GM18505 (cell line): ENCODE measurements at regions not wholly inside any gene's neighbourhood (a gene's known extent, or its start where the extent isn't known, plus 50 kb on each side); places are given as distances from the start of the nearest gene placed in this dataset.
"Not testable (repeated sequence)": the region's sequence is repeated elsewhere in the genome, so short reads cannot be mapped to it uniquely, and the experiment has no call there.

Experiments used
- ATAC-seq: cut with Tn5 transposase; IDR thresholded peaks from one replicate; pipeline ENCODE4 v1.9.1; 2021; ENCODE audit not compliant: unreplicated experiment
- POLR2A ChIP-seq: IDR thresholded peaks from 4 replicates; pipeline ENCODE4 v1.6.1; 2011; ENCODE audit warnings: borderline replicate concordance; ENCODE audit not compliant: insufficient read depth, insufficient read length; ENCODE audit errors: extremely low read depth

DNA sequence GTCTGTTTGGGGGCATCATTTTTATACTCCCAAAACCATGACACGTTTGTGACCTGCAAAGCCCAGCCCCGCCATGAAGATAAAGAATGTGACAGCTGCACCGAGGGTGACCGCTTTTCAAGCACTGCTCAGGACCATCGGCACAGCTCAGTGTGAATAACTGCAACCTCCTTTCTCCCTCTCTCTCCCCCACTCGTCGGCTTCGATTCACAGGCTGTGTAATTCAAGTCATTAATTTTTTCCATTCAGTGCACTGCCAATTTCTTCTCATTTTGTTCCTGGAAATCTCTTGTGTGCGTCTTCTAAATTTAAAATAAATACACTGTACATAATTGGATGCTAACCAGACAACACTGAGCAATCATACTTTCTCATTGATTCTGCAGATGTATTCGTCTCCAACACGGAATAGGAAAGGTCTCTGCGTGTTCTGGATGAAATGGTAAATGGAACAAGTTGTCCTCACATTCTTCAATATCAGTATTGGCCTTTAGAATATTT lies 260.8 kb downstream of the TTC8 start:
- no peak for TF ChIP-seq POLR2A
- ATAC-seq = no peak

- ATAC-seq = no peak
- no peak for TF ChIP-seq POLR2A
These were observed 261.4 kb downstream of the TTC8 start for GRCh38 chr14:89085737-89086382.

DNA sequence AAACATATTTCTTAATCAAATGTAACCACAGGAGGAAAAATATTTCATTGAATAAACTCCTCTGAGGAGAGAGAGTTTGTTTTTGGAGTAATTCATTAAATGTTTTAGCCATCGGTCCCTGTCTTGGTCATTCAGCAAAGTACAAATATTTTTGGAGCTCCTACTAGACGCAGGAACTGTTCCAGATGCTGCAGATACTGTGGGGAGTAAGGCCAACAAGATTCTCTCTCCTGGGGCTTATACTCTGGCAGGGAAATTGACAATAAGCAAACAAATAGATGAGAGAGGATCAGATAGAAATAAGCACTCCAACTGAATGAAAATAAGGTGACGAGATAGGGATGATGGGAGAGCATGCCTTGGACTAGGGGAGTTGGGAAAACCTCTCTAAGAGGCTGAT lies 264.1 kb downstream of the TTC8 start:
- no peak for ATAC-seq
- TF ChIP-seq POLR2A = no peak

DNA sequence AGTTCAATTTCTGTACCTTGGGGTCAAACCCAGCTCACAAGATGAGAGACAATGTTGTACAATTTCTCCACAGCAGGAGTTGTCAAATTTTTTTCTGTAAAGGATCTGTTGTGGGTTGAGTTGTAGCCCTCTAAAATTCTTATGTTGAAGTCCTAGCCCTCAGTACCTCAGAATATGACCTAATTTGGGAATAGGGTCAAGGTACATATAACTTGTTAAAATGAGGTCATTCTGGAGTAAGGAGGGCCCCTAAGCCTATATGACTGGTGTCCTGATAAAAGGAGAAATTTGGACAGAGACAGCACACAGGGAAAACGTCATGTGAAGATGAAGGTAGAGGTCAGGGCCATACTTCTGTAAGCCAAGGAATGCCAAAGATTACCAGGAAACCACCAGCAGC lies 264.9 kb downstream of the TTC8 start:
- no peak for ATAC-seq
- no peak for TF ChIP-seq POLR2A

GRCh38 chr14:89091781-89092180 lies 267.3 kb downstream of the TTC8 start:
- ATAC-seq = no peak
- no peak for TF ChIP-seq POLR2A

DNA sequence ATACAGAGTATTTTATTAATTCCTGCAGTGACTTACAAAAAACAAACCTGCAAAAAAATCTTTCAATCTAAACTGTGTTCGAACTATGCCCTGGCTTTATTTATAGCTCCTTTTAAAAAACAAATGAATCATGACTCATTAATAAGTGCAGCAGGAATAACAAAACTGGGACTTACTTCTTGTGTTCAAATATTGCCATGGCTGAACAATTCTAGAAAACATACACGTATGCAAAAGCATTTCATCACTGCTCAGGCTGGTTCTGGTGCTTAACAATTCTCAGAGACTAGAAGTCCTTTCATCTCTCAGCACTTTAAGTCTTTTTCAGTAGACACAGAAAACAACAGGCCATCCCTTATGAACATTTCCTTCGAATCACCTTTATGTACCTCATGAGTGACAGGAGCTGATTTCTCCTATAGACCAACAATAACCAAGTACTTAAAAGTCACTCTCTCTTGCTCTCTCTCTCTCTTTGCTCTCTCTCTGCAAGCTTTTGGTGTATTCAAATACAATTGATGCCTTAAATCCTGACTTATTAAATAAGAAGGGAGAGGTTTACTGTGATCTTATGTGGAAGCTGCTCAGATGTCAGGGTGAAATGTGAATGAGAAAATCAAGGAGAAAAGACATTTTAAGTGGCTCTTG lies 268.8 kb downstream of the TTC8 start:
- no peak for ATAC-seq
- TF ChIP-seq POLR2A = no peak

DNA sequence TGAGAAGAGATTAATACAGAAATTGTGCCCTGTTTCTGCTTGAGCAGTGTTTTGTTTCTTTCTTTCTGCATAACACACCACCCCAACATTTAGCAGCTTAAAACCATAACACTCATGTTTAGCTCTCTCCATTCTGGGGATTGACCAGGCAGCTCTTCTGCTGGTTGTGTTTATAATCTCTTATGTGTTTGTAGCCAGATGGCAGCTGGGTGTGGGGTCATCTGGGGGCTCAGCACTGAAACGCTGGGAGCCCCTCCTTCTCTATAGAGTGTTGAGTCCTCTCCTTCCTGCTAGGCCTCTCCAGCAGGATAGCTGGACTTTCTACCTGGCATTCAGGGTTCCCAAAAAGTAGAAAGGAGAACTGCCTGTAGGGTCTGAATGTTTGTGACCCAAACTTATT lies 270.6 kb downstream of the TTC8 start:
- TF ChIP-seq POLR2A = no peak
- ATAC-seq = no peak

- TF ChIP-seq POLR2A = no peak
- no peak for ATAC-seq
These were observed 272.5 kb downstream of the TTC8 start for GRCh38 chr14:89096946-89097345.

DNA sequence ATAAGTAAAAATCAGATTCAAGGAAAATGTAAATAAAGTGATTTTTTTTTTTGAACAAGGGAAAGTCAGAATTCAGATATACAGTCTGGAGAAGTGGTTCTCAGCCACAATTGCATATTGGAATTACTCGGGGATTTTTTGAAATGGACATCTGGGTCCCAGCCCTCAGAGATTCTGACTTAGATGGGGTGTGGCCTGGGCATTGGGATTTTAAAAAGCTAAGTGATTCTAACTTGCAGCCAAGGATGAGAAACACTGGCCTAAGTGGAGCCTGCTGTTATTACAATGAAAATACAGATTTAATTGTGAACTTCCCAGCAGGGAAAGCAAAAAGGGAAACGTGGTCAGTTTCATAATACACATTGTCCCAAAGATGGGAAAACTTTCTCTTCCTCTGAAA lies 273.8 kb downstream of the TTC8 start:
- no peak for TF ChIP-seq POLR2A
- ATAC-seq = no peak

- ATAC-seq = not testable (repeated sequence)
These were observed 279.8 kb downstream of the TTC8 start for GRCh38 chr14:89104171-89104817.

DNA sequence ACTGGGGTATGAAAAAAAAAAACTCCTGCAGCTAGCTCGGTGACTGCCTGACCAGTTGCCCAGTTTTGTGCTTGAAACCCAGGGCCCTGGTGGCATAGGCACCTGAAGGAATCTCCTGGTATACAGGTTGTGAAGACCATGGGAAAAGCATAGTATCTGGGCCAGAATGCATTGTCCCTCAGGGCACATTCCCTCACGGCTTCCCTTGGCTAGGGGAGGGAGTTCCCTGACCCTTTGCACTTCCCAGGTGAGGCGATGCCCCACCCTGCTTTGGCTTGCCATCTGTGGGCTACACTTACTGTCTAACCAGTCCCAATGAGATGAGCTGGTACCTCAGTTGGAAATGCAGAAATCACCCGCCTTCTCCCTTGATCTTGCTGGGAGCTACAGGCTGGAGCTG lies 280.4 kb downstream of the TTC8 start:
- ATAC-seq = not testable (repeated sequence)
